ENCODE measurements at regions not wholly inside any gene's neighbourhood (a gene's known extent, or its start where the extent isn't known, plus 50 kb on each side); places are given as distances from the start of the nearest gene placed in this dataset.

- no peak for TF ChIP-seq TCF12 (IDR thresholded peaks at IDR 0.05; ENCODE audit: low read depth, low read length)
- Histone ChIP-seq H4K20me1 (replicated peaks in 1 of 2; ENCODE audit: control insufficient read depth in 1 of 2, insufficient read depth in 2 of 2, low read length in 2 of 2) (no peaks in the 10 kb centered on the region), H3K14ac (ENCODE audit: insufficient read length) (no peak overlapping the region), H3K4me2 (ENCODE audit: insufficient read depth in 1 of 2, low read depth in 2 of 2, low read length in 2 of 2) (no peak overlapping the region), H3K79me1 (ENCODE audit: low read depth, low read length) (no peaks in the 10 kb centered on the region), H3K4me1 (replicated peaks in 1 of 4; ENCODE audit: control insufficient read depth in 3 of 4, insufficient read depth in 4 of 4, low read length in 3 of 4) (peaks cover 0 to 4% (median 1%) of the 10 kb centered on the region in 4 experiments; a peak in 2 of 7 replicates), H2BK120ac (replicated peaks; ENCODE audit: low read depth, low read length) (no peak overlapping the region), H2BK5ac (ENCODE audit: low read depth, low read length) (no peak overlapping the region), H3K56ac (replicated peaks; ENCODE audit: insufficient read length, low read depth, low read length) (no peak overlapping the region), H3K79me2 (ENCODE audit: control insufficient read depth in 1 of 2, insufficient read depth in 2 of 2, low read length in 2 of 2) (no peaks in the 10 kb centered on the region), H3K23me2 (ENCODE audit: low read depth, low read length) (no peaks in the 10 kb centered on the region), H3K9me3 (ENCODE audit: insufficient read depth in 2 of 2, low read depth in 1 of 2, low read length in 1 of 2) (no peaks in the 10 kb centered on the region), H2AFZ (ENCODE audit: low read length) (no peak overlapping the region), H2BK15ac (ENCODE audit: low read length) (no peak overlapping the region), H2AK5ac (ENCODE audit: low read depth, low read length) (no peak overlapping the region), H3K27ac (ENCODE audit: low read depth, low read length) (no peak overlapping the region), H3K23ac (ENCODE audit: insufficient read length) (no peak overlapping the region), H4K8ac (ENCODE audit: extremely low read depth, insufficient read depth, low read length) (no peak overlapping the region), H3K4me3 (ENCODE audit: extremely low read depth in 1 of 4, insufficient read depth in 2 of 4, low read depth in 3 of 4, low read length in 4 of 4) (no peak overlapping the region), H2BK12ac (ENCODE audit: low read depth, low read length) (no peak overlapping the region), H3K9ac (replicated peaks in 1 of 4; ENCODE audit: extremely low read depth in 1 of 4, low read depth in 3 of 4, low read length in 3 of 4) (no peak overlapping the region), H3K36me3 (ENCODE audit: control insufficient read depth in 2 of 4, insufficient read depth in 4 of 4, low read length in 3 of 4) (no peaks in the 10 kb centered on the region), H3K18ac (ENCODE audit: extremely low read depth, low read length) (no peak overlapping the region), H4K91ac (replicated peaks; ENCODE audit: insufficient read length, low read length) (no peak overlapping the region), H3K27me3 (replicated peaks in 1 of 4; ENCODE audit: control insufficient read depth in 3 of 4, extremely low read depth in 1 of 4, insufficient read depth in 3 of 4, low read length in 3 of 4) (no peaks in the 10 kb centered on the region), H3K4ac (replicated peaks; ENCODE audit: insufficient read length, low read depth, low read length) (no peak overlapping the region), H2BK20ac (ENCODE audit: low read length) (no peak overlapping the region), H4K5ac (ENCODE audit: insufficient read length, low read depth, low read length) (no peak overlapping the region)
- CTCF ChIA-PET (ENCODE audit: partially characterized antibody), result interaction anchor here (1.2 kb wide), 1 partner anchor 675 kb away, joined by 3 read pairs; no protein-coding TSS in a partner anchor
- FAIRE-seq (no peak), DNase-seq (ENCODE audit: low read depth in 1 of 2, low spot score in 2 of 2) (no peak)
- WGBS, 2 experiments (ENCODE audit: extremely low coverage in 1 of 2, insufficient coverage in 1 of 2, insufficient read length in 1 of 2, insufficient replicate concordance in 2 of 2, low coverage in 1 of 2, low lambda C conversion rate in 2 of 2, missing lambda C conversion rate in 1 of 2), result 96% methylated on average over 2 of the region's 2 CpGs; no CpG with 5 or more reads in 1 of the 2 experiments
- POLR2A ChIA-PET (ENCODE audit: partially characterized antibody), result no interaction called here
Measured at GRCh38 chr12:83361475-83361874, 674.8 kb downstream of the TMTC2 start.

Measured in H1 (cell line).